ENCODE measurements at regions not wholly inside any gene's neighbourhood (a gene's known extent, or its start where the extent isn't known, plus 50 kb on each side); places are given as distances from the start of the nearest gene placed in this dataset.

- no peak overlapping the region for H3K9ac ChIP-seq (ENCODE audit: low read length)
- no peak overlapping the region for H3K4me2 ChIP-seq (ENCODE audit: low read length)
- ATAC-seq (no peak), DNase-seq (no peak)
- H3K9me3 ChIP-seq (ENCODE audit: low read length): no peaks in the 10 kb centered on the region
- H3K36me3 ChIP-seq (ENCODE audit: low read depth, low read length): no peaks in the 10 kb centered on the region
- ChIA-PET CTCF (no interaction called here), POLR2A (ENCODE audit: unreplicated experiment) (no interaction called here)
- no peak for TF ChIP-seq EZH2 (IDR thresholded peaks at IDR 0.05; ENCODE audit: low read length, unreplicated experiment)
- H3K9me2 ChIP-seq (replicated peaks; ENCODE audit: low read length): no peaks in the 10 kb centered on the region
- intact Hi-C loops (cut with micrococcal nuclease): no loop called here
- no peaks in the 10 kb centered on the region for H4K20me1 ChIP-seq (ENCODE audit: low read length)
- H3K27me3 ChIP-seq (ENCODE audit: low read length): no peaks in the 10 kb centered on the region
- H3K4me3 ChIP-seq (ENCODE audit: low read length): no peak overlapping the region
- no peaks in the 10 kb centered on the region for H3K4me1 ChIP-seq (ENCODE audit: insufficient read depth, low read length)
- no peak overlapping the region for H2AFZ ChIP-seq (ENCODE audit: low read length)
- no peaks in the 10 kb centered on the region for H3F3A ChIP-seq (ENCODE audit: low read length, unreplicated experiment)
- no TSS peak for BruUV-seq (replicated peaks)
- H3K27ac ChIP-seq (ENCODE audit: low read length): no peak overlapping the region
- H3K79me2 ChIP-seq (ENCODE audit: low read length): peaks cover 12% of the 10 kb centered on the region; the same call in 1 of the 2 replicates
These were observed 49.7 kb downstream of the KLF12 start for GRCh38 chr13:74084375-74084935.

- no peak for ATAC-seq
- no peaks in the 10 kb centered on the region for H3K9me2 ChIP-seq (replicated peaks; ENCODE audit: low read length)
These were observed 51.5 kb downstream of the KLF12 start for GRCh38 chr13:74082741-74083160.

GRCh38 chr13:74080762-74081161 is 53.4 kb downstream of the KLF12 start:
- CTCF ChIA-PET: no interaction called here
- H3K9me3 ChIP-seq (ENCODE audit: low read length): no peaks in the 10 kb centered on the region
- H3K4me2 ChIP-seq (ENCODE audit: low read length): no peak overlapping the region
- no peak for ATAC-seq
- DNase-seq: no peak
- H3K27ac ChIP-seq (ENCODE audit: low read length): no peak overlapping the region
- H3K4me1 ChIP-seq (ENCODE audit: insufficient read depth, low read length): no peaks in the 10 kb centered on the region
- no peak overlapping the region for H2AFZ ChIP-seq (ENCODE audit: low read length)
- TF ChIP-seq EZH2phosphoT487 (IDR thresholded peaks at IDR 0.05; ENCODE audit: borderline replicate concordance, low read length) (no peak), EZH2 (IDR thresholded peaks at IDR 0.05; ENCODE audit: low read length, unreplicated experiment) (no peak), CTCF (conservative IDR thresholded peaks at IDR 0.05; ENCODE audit: low read depth, low read length) (no peak)
- BruUV-seq (replicated peaks): no TSS peak
- no peaks in the 10 kb centered on the region for H3F3A ChIP-seq (ENCODE audit: low read length, unreplicated experiment)
- H3K36me3 ChIP-seq (ENCODE audit: low read depth, low read length): no peaks in the 10 kb centered on the region
- H3K9ac ChIP-seq (ENCODE audit: low read length): no peak overlapping the region
- peaks cover 8% of the 10 kb centered on the region; the same call in 1 of the 2 replicates for H3K79me2 ChIP-seq (ENCODE audit: low read length)
- POLR2A ChIA-PET (ENCODE audit: unreplicated experiment): no interaction called here
- intact Hi-C loops (cut with micrococcal nuclease): no loop called here
- H4K20me1 ChIP-seq (ENCODE audit: low read length): no peaks in the 10 kb centered on the region
- no peak overlapping the region for H3K4me3 ChIP-seq (ENCODE audit: low read length)
- H3K27me3 ChIP-seq (ENCODE audit: low read length): no peaks in the 10 kb centered on the region
- H3K9me2 ChIP-seq (replicated peaks; ENCODE audit: low read length): no peaks in the 10 kb centered on the region

More at GRCh38 chr13:74082741-74083160, 51.5 kb downstream of the KLF12 start:
- no peak for TF ChIP-seq EZH2phosphoT487 (IDR thresholded peaks at IDR 0.05; ENCODE audit: borderline replicate concordance, low read length)
- TF ChIP-seq CTCF (conservative IDR thresholded peaks at IDR 0.05; ENCODE audit: low read depth, low read length): no peak
- no peak for TF ChIP-seq EZH2 (IDR thresholded peaks at IDR 0.05; ENCODE audit: low read length, unreplicated experiment)
- Histone ChIP-seq H3K4me3 (ENCODE audit: low read length) (no peak overlapping the region), H3K27ac (ENCODE audit: low read length) (no peak overlapping the region), H4K20me1 (ENCODE audit: low read length) (no peaks in the 10 kb centered on the region), H3K36me3 (ENCODE audit: low read depth, low read length) (no peaks in the 10 kb centered on the region), H3K9me3 (ENCODE audit: low read length) (no peaks in the 10 kb centered on the region), H3K27me3 (ENCODE audit: low read length) (no peaks in the 10 kb centered on the region), H2AFZ (ENCODE audit: low read length) (no peak overlapping the region), H3F3A (ENCODE audit: low read length, unreplicated experiment) (no peaks in the 10 kb centered on the region), H3K4me1 (ENCODE audit: insufficient read depth, low read length) (no peaks in the 10 kb centered on the region), H3K4me2 (ENCODE audit: low read length) (no peak overlapping the region), H3K9ac (ENCODE audit: low read length) (no peak overlapping the region), H3K79me2 (ENCODE audit: low read length) (peaks cover 8% of the 10 kb centered on the region; the same call in 1 of the 2 replicates)
- intact Hi-C loops (cut with micrococcal nuclease): no loop called here
- CTCF ChIA-PET: no interaction called here
- no TSS peak for BruUV-seq (replicated peaks)
- POLR2A ChIA-PET (ENCODE audit: unreplicated experiment): no interaction called here
- no peak for DNase-seq

All from PC-3 (cell line).